ENCODE measurements at regions not wholly inside any gene's neighbourhood (a gene's known extent, or its start where the extent isn't known, plus 50 kb on each side); places are given as distances from the start of the nearest gene placed in this dataset.
"Not testable (repeated sequence)": the region's sequence is repeated elsewhere in the genome, so short reads cannot be mapped to it uniquely, and the experiment has no call there.

DNA sequence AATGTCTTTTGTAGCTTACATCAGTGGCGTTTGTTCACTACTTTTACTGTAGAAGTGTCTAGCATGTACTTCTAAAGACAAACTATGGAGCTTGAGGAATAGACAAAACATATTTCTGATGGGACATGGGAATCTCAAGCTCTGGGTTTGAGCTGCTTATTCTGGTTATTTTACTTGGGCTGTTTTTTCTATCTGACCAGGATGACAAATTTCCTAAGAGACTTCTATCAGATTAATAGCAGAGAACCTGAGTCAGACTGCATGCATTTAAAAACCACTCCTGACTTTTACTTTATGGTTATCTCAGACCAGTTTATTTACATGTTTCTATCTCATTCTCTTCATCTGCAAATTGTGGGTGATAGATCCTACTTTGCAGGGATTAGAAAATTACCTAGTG, 1282.3 kb upstream of the GJE1 start:
- no peak for DNase-seq

DNA sequence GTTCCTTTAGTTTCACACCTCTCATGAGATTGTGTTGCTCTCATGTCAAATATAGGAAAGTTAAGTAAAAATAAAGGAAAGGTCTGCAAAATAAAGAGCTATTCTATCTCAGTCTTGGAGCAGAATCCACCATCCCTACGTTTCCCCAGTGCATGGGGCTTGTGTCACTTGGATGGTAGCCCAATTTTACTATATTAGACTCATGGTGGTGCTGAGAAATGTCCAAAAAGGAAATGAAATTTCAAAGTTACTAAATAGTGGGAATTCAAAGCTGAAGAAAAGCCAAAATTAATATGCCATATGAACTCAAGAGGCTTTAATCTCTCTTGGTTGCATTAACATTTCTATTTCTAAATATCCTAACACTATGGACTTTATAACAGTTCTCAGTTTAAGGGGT, 1283.3 kb upstream of the GJE1 start:
- no peak for DNase-seq

DNA sequence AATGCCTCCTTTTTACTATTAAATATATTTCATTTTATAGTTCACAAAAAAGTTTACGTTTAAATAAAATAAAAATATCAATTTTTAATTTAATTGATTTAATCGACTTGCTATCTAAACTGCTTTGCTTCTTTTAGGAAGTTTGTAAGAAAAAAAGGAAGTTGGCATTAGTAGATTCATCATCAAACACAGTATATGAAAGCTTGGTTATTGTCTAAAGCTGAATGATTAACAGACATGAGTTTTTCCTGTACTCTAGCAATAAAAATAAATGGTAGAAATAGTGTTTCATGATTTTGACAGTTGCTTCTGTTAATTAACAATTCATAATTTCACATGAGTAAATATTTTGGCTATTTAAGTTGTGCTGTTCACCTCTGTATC, 1285.5 kb upstream of the GJE1 start:
- DNase-seq: no peak

DNA sequence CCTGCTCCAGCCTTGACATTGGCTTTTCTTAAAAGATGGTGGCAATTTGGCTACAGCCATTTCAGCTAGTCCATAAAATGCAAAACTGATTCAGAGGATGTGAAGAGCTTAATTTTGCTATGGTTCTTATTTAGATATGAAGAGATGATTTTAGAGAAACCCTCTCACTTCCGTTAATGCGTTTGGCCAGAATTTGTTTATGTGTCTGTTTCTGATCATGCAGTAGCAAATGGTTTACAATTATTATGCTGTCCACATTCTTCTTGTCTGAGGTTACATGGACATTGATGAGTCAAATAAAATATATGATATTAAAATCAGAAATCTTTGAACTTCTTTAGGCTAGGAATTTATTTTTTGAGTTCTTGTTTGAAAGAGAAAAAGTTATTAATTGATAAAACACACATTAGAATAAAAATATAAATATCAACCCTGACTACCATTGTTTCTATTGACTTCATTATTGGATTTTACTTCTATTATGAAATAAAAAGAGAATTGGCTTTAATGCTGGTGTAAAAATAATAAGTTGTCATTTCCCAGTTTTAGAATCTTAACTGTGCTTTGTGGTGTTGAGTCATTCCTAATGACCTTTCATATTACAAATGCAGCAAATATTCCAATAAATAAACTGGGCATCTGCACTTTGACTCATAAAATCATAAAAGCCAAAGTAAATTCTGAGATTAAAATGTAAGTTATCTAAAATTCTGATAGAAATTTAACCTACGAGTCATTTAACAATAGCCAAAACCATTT, 1286.0 kb upstream of the GJE1 start:
- DNase-seq: no peak

DNA sequence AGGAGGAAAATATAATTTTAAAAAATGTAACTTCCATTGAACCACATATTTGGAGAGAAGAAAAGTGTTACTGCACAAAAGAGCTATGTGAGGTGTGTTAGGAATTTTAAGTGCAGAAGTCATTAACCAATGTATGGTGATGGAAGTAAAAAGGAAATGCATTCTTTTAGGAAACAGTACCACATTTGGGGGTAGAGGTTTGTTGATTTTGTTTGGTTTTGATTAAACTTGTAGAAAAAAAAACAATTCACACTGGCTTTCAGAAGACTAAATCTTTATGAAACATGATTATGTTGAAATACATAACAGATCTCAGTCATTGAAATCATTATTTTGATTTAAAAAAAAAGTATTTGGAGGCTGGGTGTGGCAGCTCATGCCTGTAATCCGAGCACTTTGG, 1287.0 kb upstream of the GJE1 start:
- DNase-seq: no peak

DNA sequence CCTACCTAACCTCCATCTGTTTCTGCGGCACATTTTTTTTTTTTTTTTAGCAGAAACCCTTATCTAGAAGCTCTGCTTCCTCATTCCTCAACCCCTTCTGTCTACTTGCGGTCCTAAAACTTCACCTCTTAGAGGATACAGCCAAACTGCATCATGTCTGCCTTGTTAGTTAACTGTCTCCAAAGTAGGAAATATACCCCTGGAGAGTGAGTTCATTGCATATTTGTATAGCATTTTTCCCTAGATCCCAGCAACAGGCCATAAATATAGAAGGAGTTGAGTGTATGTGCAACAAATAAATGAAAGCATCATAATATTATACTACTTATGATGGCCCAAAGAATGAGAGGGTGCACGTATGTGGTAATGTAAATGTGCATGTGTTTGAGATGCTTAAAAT, 1288.6 kb upstream of the GJE1 start:
- DNase-seq: no peak

DNA sequence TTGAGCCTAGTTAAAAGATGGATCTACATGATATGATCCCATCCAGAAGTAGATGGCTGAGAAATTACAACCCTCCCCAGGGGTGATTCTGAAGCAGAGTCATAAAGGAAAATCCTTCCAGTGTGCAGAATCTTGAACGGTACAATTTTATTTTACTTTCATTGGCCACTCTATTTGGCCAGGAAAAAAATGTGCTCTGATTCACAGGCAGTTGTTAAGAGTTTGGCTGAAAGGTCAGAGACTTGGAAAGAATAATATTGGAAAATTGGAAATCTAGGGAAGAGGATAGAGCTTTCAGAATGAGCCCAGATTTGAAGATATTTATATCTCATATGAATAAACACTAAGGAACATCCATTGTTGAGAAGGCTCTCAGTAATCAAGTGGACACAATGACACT, 1299.3 kb upstream of the GJE1 start:
- DNase-seq: no peak

DNA sequence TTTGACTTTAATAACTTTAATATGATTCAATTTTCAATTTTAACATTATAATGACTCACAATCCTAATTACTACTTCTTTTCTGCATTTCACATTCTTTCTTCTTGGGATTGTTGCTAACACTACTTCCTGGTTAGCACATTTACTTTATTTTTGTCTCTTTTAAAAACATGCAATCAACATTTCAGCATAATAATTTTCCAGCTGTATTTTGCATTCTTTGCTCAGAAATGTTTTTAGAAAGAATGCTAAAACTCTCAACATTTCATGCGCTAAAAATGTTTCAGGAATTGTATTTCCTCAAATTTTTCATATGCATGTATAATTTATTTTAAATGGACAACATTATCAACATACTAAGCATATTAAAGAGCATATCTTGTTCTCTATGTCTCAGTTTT, 1302.1 kb upstream of the GJE1 start:
- no peak for DNase-seq

DNA sequence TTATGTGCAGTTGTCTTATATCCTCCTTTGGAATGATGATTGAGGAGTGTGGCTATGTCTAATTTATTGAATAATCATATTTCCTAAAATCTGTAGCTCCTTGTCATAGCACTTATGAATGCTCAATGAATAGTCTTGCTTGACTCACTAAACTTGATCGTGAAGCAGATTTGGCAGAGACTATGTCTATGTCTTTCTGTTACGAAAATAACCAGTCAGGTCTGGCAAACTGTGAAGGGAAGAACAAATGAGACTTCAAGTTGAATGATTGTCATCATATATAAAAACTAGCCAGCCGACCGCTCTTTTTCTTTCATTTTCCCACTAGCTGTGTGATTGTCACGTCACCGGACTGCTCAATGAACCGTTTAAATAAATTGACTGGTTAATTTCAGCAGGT, 1303.9 kb upstream of the GJE1 start:
- no peak for DNase-seq

DNA sequence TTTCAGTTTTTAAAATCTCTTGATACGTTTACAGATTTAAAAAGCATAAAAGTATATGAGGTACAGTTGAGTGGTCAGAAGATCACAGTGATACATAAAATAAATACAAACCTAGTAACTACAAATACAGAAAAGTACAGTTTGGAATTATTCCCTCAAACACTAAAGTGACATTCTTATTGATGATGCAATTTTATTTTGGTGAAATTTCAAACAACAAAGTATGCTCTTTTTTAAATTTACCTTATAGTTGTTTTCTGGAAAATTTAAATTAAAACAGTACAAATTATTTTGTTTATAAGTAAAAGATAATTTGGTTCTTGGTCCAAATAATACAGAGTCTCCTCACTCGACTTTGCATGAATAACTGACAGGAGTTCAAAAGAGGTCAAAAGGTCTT, 1305.1 kb upstream of the GJE1 start:
- DNase-seq: no peak

DNA sequence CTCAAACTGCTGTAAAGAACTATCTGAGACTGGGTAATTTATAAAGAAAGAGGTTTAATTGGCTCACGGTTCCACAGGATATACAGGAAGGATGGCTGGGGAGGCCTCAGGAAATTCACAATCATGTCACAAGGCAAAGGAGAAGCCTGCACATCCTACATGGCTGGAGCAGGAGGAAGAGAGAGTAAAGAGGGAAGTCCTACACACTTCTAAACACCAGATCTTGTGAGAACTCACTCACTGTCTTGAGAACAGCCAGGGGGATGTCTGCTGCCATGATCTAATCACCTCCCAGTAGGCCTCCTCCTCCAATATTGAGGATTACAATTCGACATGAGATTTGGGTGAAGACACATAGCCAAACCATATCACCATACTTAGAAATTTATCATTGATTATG, 1307.0 kb upstream of the GJE1 start:
- DNase-seq: no peak

GRCh38 chr6:140824595-140824994, 1308.1 kb upstream of the GJE1 start:
- no peak for DNase-seq

DNA sequence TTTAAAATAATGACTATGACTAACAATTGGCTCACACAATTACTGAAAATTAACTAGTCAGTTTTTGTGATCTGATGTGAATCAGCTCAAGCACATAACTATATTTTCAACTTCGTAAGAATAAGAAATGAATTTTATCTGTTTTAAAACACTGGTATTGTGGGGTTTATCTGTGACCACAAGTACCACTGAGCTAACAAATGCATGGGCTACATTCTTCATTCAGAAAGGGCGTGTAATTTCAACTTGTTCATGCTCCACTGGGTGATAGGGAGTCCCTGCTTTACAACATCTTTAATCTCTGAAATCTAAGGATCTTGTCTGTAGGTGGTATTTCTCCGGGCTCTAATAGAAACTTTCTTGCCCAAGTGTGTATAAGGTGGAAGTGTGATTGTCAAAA, 1311.5 kb upstream of the GJE1 start:
- DNase-seq: peak; percentile 20

- no peak for DNase-seq
These were observed 1315.5 kb upstream of the GJE1 start for GRCh38 chr6:140817176-140817575.

DNA sequence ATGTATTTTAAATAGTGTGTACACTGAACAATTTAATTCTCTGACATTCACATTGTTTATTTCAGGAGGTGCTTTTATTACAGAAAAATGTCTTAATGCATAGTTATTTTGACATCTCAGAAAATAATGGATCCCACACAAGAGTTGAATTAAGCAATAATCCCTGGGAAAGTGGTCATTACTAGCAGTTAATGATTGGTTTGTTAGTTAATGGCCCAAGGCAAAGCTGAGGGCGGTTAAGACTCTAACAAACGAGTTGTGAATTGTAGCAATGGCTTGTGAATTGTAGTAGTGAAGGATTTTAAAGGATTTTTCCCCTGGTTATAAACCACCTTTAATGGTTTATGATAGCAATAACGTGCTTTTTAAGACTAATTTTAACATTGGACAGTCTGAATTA, 1316.0 kb upstream of the GJE1 start:
- no peak for DNase-seq

- no peak for DNase-seq
These were observed 1320.1 kb upstream of the GJE1 start for GRCh38 chr6:140812636-140813035.

GRCh38 chr6:140811642-140812041, 1321.1 kb upstream of the GJE1 start:
- DNase-seq: no peak

GRCh38 chr6:140809694-140810101, 1323.0 kb upstream of the GJE1 start:
- no peak for DNase-seq

GRCh38 chr6:140806431-140806830, 1326.3 kb upstream of the GJE1 start:
- no peak for DNase-seq

DNA sequence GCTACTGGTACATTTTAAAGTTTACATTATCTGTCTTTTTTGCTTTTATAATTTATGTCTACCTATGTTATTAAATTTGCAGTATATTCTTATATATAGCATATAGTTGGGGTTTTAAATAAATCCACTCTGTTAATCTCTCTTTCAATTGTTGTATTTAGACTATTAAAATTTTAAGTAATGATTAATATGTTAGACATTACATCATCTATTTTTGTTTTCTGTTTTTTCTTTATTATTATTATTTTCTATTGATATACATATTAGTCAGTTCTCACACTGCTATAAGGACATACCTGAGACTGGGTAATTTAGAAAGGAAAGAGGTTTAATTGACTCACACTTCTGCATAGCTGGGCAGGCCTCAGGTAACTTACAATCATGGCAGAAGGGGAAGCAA, 1338.2 kb upstream of the GJE1 start:
- DNase-seq: no peak

- no peak for DNase-seq
These were observed 1342.6 kb upstream of the GJE1 start for GRCh38 chr6:140790109-140790508.

- no peak for DNase-seq
These were observed 1343.3 kb upstream of the GJE1 start for GRCh38 chr6:140789466-140789865.

- DNase-seq: no peak
These were observed 1346.8 kb upstream of the GJE1 start for GRCh38 chr6:140785926-140786325.

DNA sequence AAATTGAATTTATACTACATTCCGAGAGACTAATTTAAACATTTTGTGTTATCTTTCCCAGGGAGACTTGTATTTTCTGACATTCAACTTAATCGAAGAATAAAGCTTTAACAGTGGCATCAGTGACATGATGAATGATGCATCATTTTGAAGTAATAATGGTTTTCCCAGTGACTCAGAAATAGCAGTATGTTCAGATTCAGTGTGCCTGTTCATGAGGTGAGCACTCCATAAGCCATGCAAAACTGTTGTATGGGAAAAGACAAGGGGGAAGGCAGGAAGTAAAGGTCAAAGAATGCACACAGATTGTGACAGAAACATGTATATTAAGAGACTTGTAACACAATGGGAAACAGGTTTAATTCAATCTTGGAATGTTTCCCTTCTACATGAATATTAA, 1348.2 kb upstream of the GJE1 start:
- DNase-seq: no peak

- DNase-seq: not testable (repeated sequence)
These were observed 1349.2 kb upstream of the GJE1 start for GRCh38 chr6:140783504-140783903.

DNA sequence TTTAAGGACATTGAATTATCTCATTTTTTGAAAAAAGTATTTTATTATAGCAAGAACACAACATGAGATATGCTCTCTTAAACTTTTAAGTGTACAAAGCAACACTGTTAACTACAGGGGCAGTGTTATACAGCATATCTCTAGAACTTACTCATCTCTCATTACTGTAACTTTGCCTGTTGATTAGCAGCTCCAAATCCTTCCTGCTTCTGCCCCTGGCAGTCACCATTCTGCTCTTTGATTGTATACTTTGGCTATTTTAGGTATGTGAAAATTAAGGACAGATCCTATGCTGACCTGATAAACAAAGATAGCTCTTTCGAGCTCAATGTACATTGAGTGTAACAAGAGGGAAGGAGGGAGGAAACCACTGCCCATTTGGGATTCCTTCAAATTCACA, 1349.8 kb upstream of the GJE1 start:
- no peak for DNase-seq

All from hematopoietic multipotent progenitor cell treated with erythropoietin and hydrocortisone succinate and interleukin-3 and kit ligand, for 8 days (in vitro differentiated cells).